Effector CD4-positive, alpha-beta T cell (primary cell): ENCODE measurements at regions not wholly inside any gene's neighbourhood (a gene's known extent, or its start where the extent isn't known, plus 50 kb on each side); places are given as distances from the start of the nearest gene placed in this dataset.

ENCODE experiments used
- DNase-seq: peaks from one replicate; pipeline ENCODE4 v3.0.0-alpha.2; 2020

- DNase-seq: no peak
Observed at GRCh38 chr10:3858051-3858845, 73.2 kb upstream of the KLF6 start.

- DNase-seq: no peak
Observed at GRCh38 chr10:3857318-3857717, 72.3 kb upstream of the KLF6 start.

- DNase-seq: no peak
Observed at GRCh38 chr10:3856593-3856992, 71.6 kb upstream of the KLF6 start.

- no peak for DNase-seq
Observed at GRCh38 chr10:3853547-3854303, 68.7 kb upstream of the KLF6 start.

GRCh38 chr10:3853016-3853415 is 68.0 kb upstream of the KLF6 start:
- DNase-seq: no peak

GRCh38 chr10:3852147-3852904 is 67.3 kb upstream of the KLF6 start:
- DNase-seq: peak; percentile 68

GRCh38 chr10:3850999-3851937 is 66.3 kb upstream of the KLF6 start:
- no peak for DNase-seq

- DNase-seq: no peak
Observed at GRCh38 chr10:3848775-3849635, 64.0 kb upstream of the KLF6 start.

GRCh38 chr10:3848005-3848774 is 63.2 kb upstream of the KLF6 start:
- no peak for DNase-seq

GRCh38 chr10:3846736-3847135 is 61.7 kb upstream of the KLF6 start:
- DNase-seq: no peak

GRCh38 chr10:3844491-3845025 is 59.5 kb upstream of the KLF6 start:
- no peak for DNase-seq

- no peak for DNase-seq
Observed at GRCh38 chr10:3838460-3839437, 53.7 kb upstream of the KLF6 start.

- no peak for DNase-seq
Observed at GRCh38 chr10:3837647-3838459, 52.8 kb upstream of the KLF6 start.

- no peak for DNase-seq
Observed at GRCh38 chr10:3836222-3836820, 51.3 kb upstream of the KLF6 start.

GRCh38 chr10:3835770-3836169 is 50.8 kb upstream of the KLF6 start:
- DNase-seq: no peak

- DNase-seq: no peak
Observed at GRCh38 chr10:3834947-3835346, 49.9 kb upstream of the KLF6 start.
